HEK293 (cell line): ENCODE measurements at regions not wholly inside any gene's neighbourhood (a gene's known extent, or its start where the extent isn't known, plus 50 kb on each side); places are given as distances from the start of the nearest gene placed in this dataset.

Experiments used
- CTCF ChIA-PET: fragments of 350-600 bp; formaldehyde crosslinking; extraction: SDS; loops from one replicate; lab custom pipeline; 2021; ENCODE audit warnings: antibody characterized with exemption; lab: Yijun Ruan, JAX
- POLR2A ChIA-PET: fragments of 300-600 bp; formaldehyde crosslinking; extraction: SDS; loops from one replicate; lab custom pipeline; 2020; ENCODE audit warnings: antibody characterized with exemption, inconsistent platforms; lab: Yijun Ruan, JAX
- H3K27ac ChIP-seq: fragments of 200-500 bp; sonication (Bioruptor generic); 2 replicates; pipeline ENCODE4 v1.5.1; 2014; ENCODE audit warnings: low read depth, low read length, control low read depth, inconsistent platforms; ENCODE audit errors: extremely low read depth
- H3K36me3 ChIP-seq, 2 experiments: fragments of 200-500 bp in 1 of 2; sonication (Bioruptor generic) in 1 of 2; 1 replicate in 1 of 2; 2 replicates in 1 of 2; pipeline ENCODE4 v1.5.1; 2014 to 2017; ENCODE audit warnings: inconsistent platforms in 2 of 2, low read length in 2 of 2; ENCODE audit not compliant: control insufficient read depth in 2 of 2, insufficient read depth in 1 of 2
- H3K4me1 ChIP-seq: fragments of 200-500 bp; sonication (Bioruptor generic); 2 replicates; pipeline ENCODE4 v1.5.1; 2014; ENCODE audit warnings: mild to moderate bottlenecking, low read length, inconsistent platforms; ENCODE audit not compliant: control insufficient read depth, insufficient read depth
- H3K4me3 ChIP-seq: 2 replicates; pipeline ENCODE4 v1.5.1; 2011; ENCODE audit warnings: low read depth, mild to moderate bottlenecking, control low read depth, low read length, moderate library complexity
- H3K9me3 ChIP-seq: fragments of 200-500 bp; sonication (Bioruptor generic); 2 replicates; pipeline ENCODE4 v1.5.1; 2014; ENCODE audit warnings: low read depth, low read length, inconsistent platforms; ENCODE audit not compliant: control insufficient read depth, insufficient read depth
- GLIS1 ChIP-seq: fragments of 450-650 bp; formaldehyde crosslinking; IDR thresholded peaks from 2 replicates; pipeline ENCODE4 v1.5.1; 2016; ENCODE audit warnings: missing biosample characterization, missing genetic modification characterization
- GLIS2 ChIP-seq: fragments of 450-650 bp; formaldehyde crosslinking; IDR thresholded peaks from 2 replicates; pipeline ENCODE4 v1.5.1; 2016; ENCODE audit warnings: missing biosample characterization, missing genetic modification characterization
- KLF8 ChIP-seq: fragments of 450-650 bp; formaldehyde crosslinking; IDR thresholded peaks from 2 replicates; pipeline ENCODE4 v1.5.1; 2016; ENCODE audit warnings: missing biosample characterization, missing genetic modification characterization
- MYNN ChIP-seq: fragments of 450-650 bp; formaldehyde crosslinking; IDR thresholded peaks from 2 replicates; pipeline ENCODE4 v1.5.1; 2016; ENCODE audit warnings: missing biosample characterization, missing genetic modification characterization, borderline replicate concordance
- PBX3 ChIP-seq: sonication (generic); formaldehyde crosslinking; IDR thresholded peaks from 2 replicates; pipeline ENCODE4 v1.8.1; 2022; ENCODE audit warnings: mild to moderate bottlenecking, moderate library complexity, missing genetic modification reagents
- PRDM1 ChIP-seq: fragments of 450-650 bp; formaldehyde crosslinking; IDR thresholded peaks from 2 replicates; pipeline ENCODE4; 2016; ENCODE audit warnings: missing biosample characterization, missing genetic modification characterization
- RBAK ChIP-seq: fragments of 450-650 bp; formaldehyde crosslinking; IDR thresholded peaks from 2 replicates; pipeline ENCODE4 v1.5.1; 2016; ENCODE audit warnings: missing biosample characterization, missing genetic modification characterization
- SALL2 ChIP-seq: fragments of 450-650 bp; formaldehyde crosslinking; IDR thresholded peaks from 2 replicates; pipeline ENCODE4 v1.5.0; 2017; ENCODE audit warnings: missing biosample characterization, mild to moderate bottlenecking, missing genetic modification characterization, borderline replicate concordance
- ZFP3 ChIP-seq: fragments of 450-650 bp; formaldehyde crosslinking; IDR thresholded peaks from 2 replicates; pipeline ENCODE4 v1.5.1; 2016; ENCODE audit warnings: low read depth, missing biosample characterization, missing genetic modification characterization
- ZIC2 ChIP-seq: fragments of 450-650 bp; formaldehyde crosslinking; IDR thresholded peaks from 2 replicates; pipeline ENCODE4 v1.5.1; 2016; ENCODE audit warnings: missing biosample characterization, missing genetic modification characterization
- ZNF114 ChIP-seq: fragments of 450-650 bp; formaldehyde crosslinking; IDR thresholded peaks from 2 replicates; pipeline ENCODE4 v1.5.0; 2017; ENCODE audit warnings: missing biosample characterization, missing genetic modification characterization
- ZNF132 ChIP-seq: fragments of 450-650 bp; formaldehyde crosslinking; IDR thresholded peaks from 2 replicates; pipeline ENCODE4 v1.5.1; 2017; ENCODE audit warnings: missing biosample characterization, missing genetic modification characterization, borderline replicate concordance
- ZNF138 ChIP-seq: fragments of 450-650 bp; formaldehyde crosslinking; IDR thresholded peaks from 2 replicates; pipeline ENCODE4 v1.5.1; 2016; ENCODE audit warnings: missing biosample characterization, missing genetic modification characterization, borderline replicate concordance
- ZNF223 ChIP-seq: fragments of 450-650 bp; formaldehyde crosslinking; IDR thresholded peaks from 2 replicates; pipeline ENCODE4 v1.5.1; 2016; ENCODE audit warnings: missing biosample characterization, missing genetic modification characterization
- ZNF274 ChIP-seq, 2 experiments: fragments of 200-500 bp in 1 of 2; fragments of 450-650 bp in 1 of 2; sonication (Bioruptor generic) in 1 of 2; formaldehyde crosslinking in 1 of 2; IDR thresholded peaks; 2 replicates each; pipeline versions ENCODE4 v1.5.1 to v1.6.1; 2014 to 2016; ENCODE audit warnings: borderline replicate concordance in 1 of 2, inconsistent platforms in 1 of 2, low read length in 1 of 2, missing biosample characterization in 1 of 2, missing genetic modification characterization in 1 of 2
- ZNF366 ChIP-seq: fragments of 450-650 bp; formaldehyde crosslinking; conservative IDR thresholded peaks from 2 replicates; pipeline ENCODE4 v1.5.1; 2016; ENCODE audit warnings: missing biosample characterization, missing genetic modification characterization
- ZNF398 ChIP-seq: fragments of 450-650 bp; formaldehyde crosslinking; IDR thresholded peaks from 2 replicates; pipeline ENCODE4 v1.5.1; 2017; ENCODE audit warnings: missing biosample characterization, missing genetic modification characterization
- ZNF48 ChIP-seq: fragments of 450-650 bp; formaldehyde crosslinking; IDR thresholded peaks from 2 replicates; pipeline ENCODE4 v1.5.1; 2016; ENCODE audit warnings: missing biosample characterization, missing genetic modification characterization
- ZNF501 ChIP-seq: fragments of 450-650 bp; formaldehyde crosslinking; IDR thresholded peaks from 2 replicates; pipeline ENCODE4 v1.5.1; 2016; ENCODE audit warnings: missing biosample characterization, missing genetic modification characterization
- ZNF580 ChIP-seq: fragments of 450-650 bp; formaldehyde crosslinking; IDR thresholded peaks from 2 replicates; pipeline ENCODE4 v1.5.1; 2016; ENCODE audit warnings: missing biosample characterization, missing genetic modification characterization
- ZNF600 ChIP-seq: fragments of 450-650 bp; formaldehyde crosslinking; IDR thresholded peaks from 2 replicates; pipeline ENCODE4 v1.5.1; 2016; ENCODE audit warnings: missing biosample characterization, missing genetic modification characterization
- ZNF621 ChIP-seq: fragments of 450-650 bp; formaldehyde crosslinking; IDR thresholded peaks from 2 replicates; pipeline ENCODE4 v1.5.1; 2017; ENCODE audit warnings: missing biosample characterization, missing genetic modification characterization
- ZNF639 ChIP-seq: fragments of 450-650 bp; formaldehyde crosslinking; IDR thresholded peaks from 2 replicates; pipeline ENCODE4 v1.5.1; 2016; ENCODE audit warnings: missing biosample characterization, missing genetic modification characterization
- ZNF776 ChIP-seq: fragments of 450-650 bp; formaldehyde crosslinking; IDR thresholded peaks from 2 replicates; pipeline ENCODE4 v1.5.0; 2017; ENCODE audit warnings: missing biosample characterization, missing genetic modification characterization, borderline replicate concordance
- ZXDB ChIP-seq: fragments of 450-650 bp; formaldehyde crosslinking; IDR thresholded peaks from 2 replicates; pipeline ENCODE4 v1.5.1; 2016; ENCODE audit warnings: missing biosample characterization, missing genetic modification characterization
- TF ChIP-seq, protein P1 (sequence below): fragments of 450-650 bp; formaldehyde crosslinking; conservative IDR thresholded peaks from 2 replicates; pipeline ENCODE4 v1.5.1; 2016; ENCODE audit warnings: low read depth, missing biosample characterization, missing genetic modification characterization

DNA sequence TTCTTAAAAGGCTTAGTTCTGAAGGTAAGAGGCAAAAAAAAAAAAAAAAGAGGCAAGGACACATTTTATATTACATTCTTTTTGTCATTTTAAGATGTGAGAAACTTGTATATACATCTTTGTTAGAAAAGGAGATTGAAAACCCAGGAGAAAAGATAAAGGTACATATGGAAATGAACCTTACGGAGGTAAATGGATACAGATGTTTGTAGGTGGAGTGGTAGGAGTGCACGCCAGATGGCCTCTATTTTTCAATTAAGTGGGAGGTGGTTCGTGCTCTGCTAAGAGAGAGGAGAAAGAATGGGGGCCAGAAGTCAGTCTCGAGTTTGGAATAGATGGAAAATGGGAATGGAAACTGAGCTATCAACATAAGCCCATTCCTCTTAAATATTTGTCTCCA is 622.5 kb upstream of the GHITM start:
- Histone ChIP-seq H3K9me3 (no peaks in the 10 kb centered on the region), H3K4me3 (no peak overlapping the region), H3K4me1 (no peaks in the 10 kb centered on the region), H3K36me3 (no peaks in the 10 kb centered on the region), H3K27ac (no peak overlapping the region)
- ChIA-PET POLR2A (no interaction called here), CTCF (no interaction called here)
- TF ChIP-seq ZNF274 (IDR thresholded peaks at IDR 0.05; ENCODE audit: low read length) (no peak), ZNF274 (tag by site-specific recombination; IDR thresholded peaks at IDR 0.05; ENCODE audit: borderline replicate concordance) (no peak), ZIC2 (tag by site-specific recombination) (no peak), PRDM1 (tag by site-specific recombination) (no peak), ZNF366 (tag by site-specific recombination) (no peak), ZNF114 (tag by site-specific recombination) (no peak), PBX3 (CRISPR knock-in tag) (no peak), ZFP3 (tag by site-specific recombination) (no peak), ZNF398 (tag by site-specific recombination) (no peak), ZNF580 (no peak), ZNF138 (tag by site-specific recombination) (no peak), ZNF639 (tag by site-specific recombination) (no peak), SALL2 (tag by site-specific recombination) (no peak), ZNF600 (tag by site-specific recombination) (no peak)
- TF ChIP-seq, protein P1, sequence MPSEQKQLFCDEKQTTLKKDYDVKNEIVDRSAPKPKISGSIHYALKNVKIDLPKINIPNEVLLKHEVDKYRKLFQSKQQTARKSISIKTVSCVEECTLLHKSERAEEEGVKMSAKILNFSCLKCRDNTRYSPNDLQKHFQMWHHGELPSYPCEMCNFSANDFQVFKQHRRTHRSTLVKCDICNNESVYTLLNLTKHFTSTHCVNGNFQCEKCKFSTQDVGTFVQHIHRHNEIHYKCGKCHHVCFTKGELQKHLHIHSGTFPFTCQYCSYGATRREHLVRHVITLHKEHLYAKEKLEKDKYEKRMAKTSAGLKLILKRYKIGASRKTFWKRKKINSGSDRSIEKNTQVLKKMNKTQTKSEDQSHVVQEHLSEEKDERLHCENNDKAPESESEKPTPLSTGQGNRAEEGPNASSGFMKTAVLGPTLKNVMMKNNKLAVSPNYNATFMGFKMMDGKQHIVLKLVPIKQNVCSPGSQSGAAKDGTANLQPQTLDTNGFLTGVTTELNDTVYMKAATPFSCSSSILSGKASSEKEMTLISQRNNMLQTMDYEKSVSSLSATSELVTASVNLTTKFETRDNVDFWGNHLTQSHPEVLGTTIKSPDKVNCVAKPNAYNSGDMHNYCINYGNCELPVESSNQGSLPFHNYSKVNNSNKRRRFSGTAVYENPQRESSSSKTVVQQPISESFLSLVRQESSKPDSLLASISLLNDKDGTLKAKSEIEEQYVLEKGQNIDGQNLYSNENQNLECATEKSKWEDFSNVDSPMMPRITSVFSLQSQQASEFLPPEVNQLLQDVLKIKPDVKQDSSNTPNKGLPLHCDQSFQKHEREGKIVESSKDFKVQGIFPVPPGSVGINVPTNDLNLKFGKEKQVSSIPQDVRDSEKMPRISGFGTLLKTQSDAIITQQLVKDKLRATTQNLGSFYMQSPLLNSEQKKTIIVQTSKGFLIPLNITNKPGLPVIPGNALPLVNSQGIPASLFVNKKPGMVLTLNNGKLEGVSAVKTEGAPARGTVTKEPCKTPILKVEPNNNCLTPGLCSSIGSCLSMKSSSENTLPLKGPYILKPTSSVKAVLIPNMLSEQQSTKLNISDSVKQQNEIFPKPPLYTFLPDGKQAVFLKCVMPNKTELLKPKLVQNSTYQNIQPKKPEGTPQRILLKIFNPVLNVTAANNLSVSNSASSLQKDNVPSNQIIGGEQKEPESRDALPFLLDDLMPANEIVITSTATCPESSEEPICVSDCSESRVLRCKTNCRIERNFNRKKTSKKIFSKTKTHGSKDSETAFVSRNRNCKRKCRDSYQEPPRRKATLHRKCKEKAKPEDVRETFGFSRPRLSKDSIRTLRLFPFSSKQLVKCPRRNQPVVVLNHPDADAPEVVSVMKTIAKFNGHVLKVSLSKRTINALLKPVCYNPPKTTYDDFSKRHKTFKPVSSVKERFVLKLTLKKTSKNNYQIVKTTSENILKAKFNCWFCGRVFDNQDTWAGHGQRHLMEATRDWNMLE (tag by site-specific recombination) = no peak

DNA sequence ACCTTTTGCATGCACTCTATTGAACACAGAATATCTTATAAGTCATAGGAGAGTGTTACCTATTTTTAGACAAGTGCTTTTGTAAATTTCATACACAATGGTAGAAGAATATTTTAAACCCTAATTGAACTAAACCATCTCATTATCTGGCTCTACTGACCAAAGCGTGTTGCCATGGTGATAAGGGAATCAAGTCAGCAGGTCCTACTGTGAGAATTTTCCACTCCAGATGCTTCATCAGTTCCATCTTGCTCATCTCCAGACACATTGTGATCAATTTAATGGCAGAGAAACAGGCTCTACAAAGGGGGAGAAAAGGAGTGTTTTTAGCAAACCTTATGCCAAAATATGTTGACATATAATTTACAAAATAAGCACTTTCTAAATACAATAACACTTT is 621.9 kb upstream of the GHITM start:
- Histone ChIP-seq H3K9me3 (no peaks in the 10 kb centered on the region), H3K27ac (no peak overlapping the region), H3K36me3 (no peaks in the 10 kb centered on the region), H3K4me1 (no peaks in the 10 kb centered on the region), H3K4me3 (no peak overlapping the region)
- ChIA-PET POLR2A (no interaction called here), CTCF (no interaction called here)
- TF ChIP-seq MYNN (no peak), ZXDB (tag by site-specific recombination) (no peak), ZNF501 (tag by site-specific recombination) (no peak), ZNF132 (no peak), ZNF48 (tag by site-specific recombination) (no peak), RBAK (tag by site-specific recombination) (no peak), ZNF621 (tag by site-specific recombination) (no peak), ZNF776 (tag by site-specific recombination) (no peak), GLIS1 (tag by site-specific recombination) (no peak), ZNF223 (tag by site-specific recombination) (no peak), GLIS2 (tag by site-specific recombination) (no peak), KLF8 (tag by site-specific recombination) (no peak)
